Testis (tissue), 2 donors: ENCODE measurements at regions not wholly inside any gene's neighbourhood (a gene's known extent, or its start where the extent isn't known, plus 50 kb on each side); places are given as distances from the start of the nearest gene placed in this dataset.

ENCODE experiments used
- DNase-seq: peaks from one replicate; pipeline ENCODE4 v3.0.0-alpha.2; 2019
- H3K27ac ChIP-seq, 2 donors: fragments of 200-600 bp; sonication (generic); one replicate each; pipeline ENCODE4 v1.5.1; 2019
- H3K27me3 ChIP-seq: fragments of 200-600 bp; sonication (generic); one replicate; pipeline ENCODE4 v1.5.1; 2019
- H3K36me3 ChIP-seq: fragments of 200-600 bp; sonication (generic); one replicate; pipeline ENCODE4 v1.5.1; 2017; ENCODE audit warnings: low read depth; ENCODE audit errors: missing control alignments
- H3K4me1 ChIP-seq: fragments of 200-600 bp; sonication (generic); one replicate; pipeline ENCODE4 v1.5.1; 2019
- H3K4me3 ChIP-seq, 2 donors: fragments of 200-600 bp; sonication (generic); one replicate each; pipeline ENCODE4 v1.5.1; 2017 to 2019
- H3K9me3 ChIP-seq: fragments of 200-600 bp; sonication (generic); one replicate; pipeline ENCODE4 v1.5.1; 2017
- CTCF ChIP-seq, 3 experiments: fragments of 450-650 bp in 2 of 3; fragments of 200-600 bp in 1 of 3; sonication (generic) in 1 of 3; IDR thresholded peaks; one replicate each; pipeline ENCODE4 v1.5.1; 2016 to 2019; ENCODE audit warnings: antibody characterized with exemption in 3 of 3, mild to moderate bottlenecking in 2 of 3, moderate library complexity in 1 of 3
- POLR2A ChIP-seq: fragments of 450-650 bp; IDR thresholded peaks from one replicate; pipeline ENCODE4 v1.6.1; 2017; ENCODE audit warnings: antibody characterized with exemption, mild to moderate bottlenecking, moderate library complexity
- WGBS, 2 donors: methylation state at CpG; one replicate each; pipeline ENCODE4 v1.1.5; 2018; 5-methylcytosine and 5-hydroxymethylcytosine counted together
- intact Hi-C: fragments of 100-400 bp; cut with DNase I; formaldehyde crosslinking; loops from one replicate; pipeline ENCODE4 v1.15.1; 2023; ENCODE audit warnings: low total_unique reads

DNA sequence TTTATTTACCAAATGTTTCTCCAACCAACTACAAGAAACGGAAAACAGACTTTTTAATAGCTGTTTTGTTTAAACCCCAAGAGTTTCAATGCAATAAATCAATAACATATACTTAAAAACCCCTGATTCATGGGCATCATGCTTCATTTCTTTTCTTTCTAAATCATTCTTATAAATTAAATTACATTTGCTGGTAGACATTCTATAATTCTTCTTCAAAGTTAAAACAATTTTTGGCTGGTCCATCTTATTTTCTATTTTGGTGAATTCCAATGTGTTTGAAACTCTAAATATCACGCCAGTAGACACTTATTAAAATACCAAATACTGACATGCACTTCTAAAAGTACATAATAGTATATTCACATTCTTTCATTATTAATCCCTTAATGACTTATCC, 408.6 kb downstream of the LIG4 start:
- H3K4me1 ChIP-seq = no peaks in the 10 kb centered on the region
- H3K27me3 ChIP-seq = no peaks in the 10 kb centered on the region
- no peak for TF ChIP-seq CTCF (IDR thresholded peaks at IDR 0.05)
- no peak for TF ChIP-seq POLR2A
- 79 to 81% methylated on average over 2 of the region's 2 CpGs for WGBS, 2 donors
- no peak overlapping the region for H3K4me3 ChIP-seq
- DNase-seq = no peak
- H3K9me3 ChIP-seq = no peaks in the 10 kb centered on the region
- no peak overlapping the region for H3K27ac ChIP-seq
- H3K36me3 ChIP-seq = no peaks in the 10 kb centered on the region
- intact Hi-C loops = no loop called here

- Histone ChIP-seq H3K9me3 (no peaks in the 10 kb centered on the region), H3K27ac (no peak overlapping the region), H3K4me3 (no peak overlapping the region), H3K36me3 (no peaks in the 10 kb centered on the region), H3K4me1 (no peaks in the 10 kb centered on the region), H3K27me3 (no peaks in the 10 kb centered on the region)
- TF ChIP-seq CTCF (IDR thresholded peaks at IDR 0.05) (no peak), POLR2A (no peak)
- intact Hi-C loops = no loop called here
- 88 to 92% methylated on average over 7 of the region's 7 CpGs for WGBS, 2 donors
- DNase-seq = no peak
These were observed 411.4 kb downstream of the LIG4 start for GRCh38 chr13:107803822-107804495.

GRCh38 chr13:107801621-107802020, 413.7 kb downstream of the LIG4 start:
- Histone ChIP-seq H3K4me1 (no peaks in the 10 kb centered on the region), H3K27ac (no peak overlapping the region), H3K27me3 (no peaks in the 10 kb centered on the region), H3K4me3 (no peak overlapping the region), H3K9me3 (no peaks in the 10 kb centered on the region), H3K36me3 (no peaks in the 10 kb centered on the region)
- intact Hi-C loops = no loop called here
- WGBS, 2 donors = 82 to 84% methylated on average over 9 of the region's 9 CpGs
- DNase-seq = no peak
- TF ChIP-seq CTCF (IDR thresholded peaks at IDR 0.05) = no peak
- no peak for TF ChIP-seq POLR2A

GRCh38 chr13:107799001-107799400, 416.3 kb downstream of the LIG4 start:
- H3K4me1 ChIP-seq = no peaks in the 10 kb centered on the region
- H3K36me3 ChIP-seq = no peaks in the 10 kb centered on the region
- no peaks in the 10 kb centered on the region for H3K27me3 ChIP-seq
- WGBS, 2 donors = 62 to 69% methylated on average over 5 of the region's 5 CpGs
- intact Hi-C loops = no loop called here
- DNase-seq = no peak
- no peak overlapping the region for H3K4me3 ChIP-seq
- no peak overlapping the region for H3K27ac ChIP-seq
- TF ChIP-seq CTCF (IDR thresholded peaks at IDR 0.05) (no peak), POLR2A (no peak)
- H3K9me3 ChIP-seq = no peaks in the 10 kb centered on the region

DNA sequence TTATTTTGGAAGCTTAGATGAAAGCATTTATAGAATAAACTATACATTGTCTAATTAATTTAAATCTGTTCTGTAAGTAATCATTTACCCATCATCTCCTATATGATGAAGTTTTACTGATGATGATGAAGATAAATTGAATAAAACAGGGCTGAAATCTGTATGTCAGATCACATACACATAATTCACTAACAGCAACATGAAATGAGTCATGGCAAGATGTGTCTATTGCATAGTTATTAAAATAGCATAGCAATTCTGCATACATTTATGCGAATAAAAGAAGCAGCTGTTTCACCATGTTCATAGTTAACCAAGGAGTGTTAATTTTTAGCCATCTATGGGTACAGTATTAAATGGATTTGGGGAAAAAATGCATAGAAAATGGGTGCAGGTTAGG, 424.9 kb downstream of the LIG4 start:
- no peaks in the 10 kb centered on the region for H3K27me3 ChIP-seq
- intact Hi-C loops = no loop called here
- WGBS, 2 donors = 81 to 96% methylated on average over 1 of the region's 1 CpG

More for the DNA sequence above, 424.9 kb downstream of the LIG4 start:
- no peak for TF ChIP-seq POLR2A
- Histone ChIP-seq H3K4me1 (no peaks in the 10 kb centered on the region), H3K4me3 (no peak overlapping the region), H3K36me3 (no peaks in the 10 kb centered on the region), H3K9me3 (no peaks in the 10 kb centered on the region), H3K27ac (no peak overlapping the region)
- DNase-seq = no peak
